HG02885 (cell line): ENCODE measurements at regions not wholly inside any gene's neighbourhood (a gene's known extent, or its start where the extent isn't known, plus 50 kb on each side); places are given as distances from the start of the nearest gene placed in this dataset.

Experiments used
- ATAC-seq: cut with Tn5 transposase; IDR thresholded peaks from one replicate; pipeline ENCODE4 v1.9.1; 2021; ENCODE audit warnings: mild to moderate bottlenecking; ENCODE audit not compliant: unreplicated experiment, poor library complexity

DNA sequence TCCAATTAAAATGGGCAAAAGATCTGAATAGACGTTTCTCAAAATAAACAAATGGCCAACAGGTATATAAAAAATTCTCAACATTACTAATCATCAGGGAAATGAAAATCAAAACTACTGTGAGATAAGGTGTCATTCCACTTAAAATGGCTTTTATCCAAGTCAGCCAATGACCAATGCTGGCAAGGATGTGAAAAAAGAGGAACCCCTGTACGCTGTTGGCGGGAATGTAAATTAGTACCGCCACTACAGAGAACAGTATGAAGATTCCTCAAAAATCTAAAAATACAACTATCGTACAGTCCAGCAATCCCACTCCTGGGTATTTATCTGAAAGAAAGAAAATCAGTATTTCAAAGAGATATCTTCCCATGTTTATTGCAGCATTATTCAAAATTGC is 176.9 kb upstream of the STT3B start:
- ATAC-seq: no peak

DNA sequence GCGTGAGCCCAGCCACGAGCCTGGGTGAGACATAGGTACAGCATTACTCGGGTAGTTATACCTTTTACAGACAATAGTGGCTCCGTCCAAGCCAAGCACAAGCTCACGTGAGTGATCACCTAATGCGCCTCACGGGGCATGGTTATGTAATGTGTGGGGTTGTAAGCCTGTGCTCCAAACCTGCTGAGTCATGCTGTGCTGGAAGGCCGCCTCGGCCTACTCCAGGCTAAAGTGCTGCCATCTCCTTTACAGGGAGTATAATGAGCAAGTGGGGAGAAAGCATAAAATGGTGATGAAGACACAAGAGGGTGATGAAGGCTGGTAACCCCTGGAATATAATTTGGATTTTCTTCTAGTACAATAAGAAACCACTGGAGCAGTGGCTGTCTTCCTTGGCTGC is 175.8 kb upstream of the STT3B start:
- ATAC-seq: no peak

DNA sequence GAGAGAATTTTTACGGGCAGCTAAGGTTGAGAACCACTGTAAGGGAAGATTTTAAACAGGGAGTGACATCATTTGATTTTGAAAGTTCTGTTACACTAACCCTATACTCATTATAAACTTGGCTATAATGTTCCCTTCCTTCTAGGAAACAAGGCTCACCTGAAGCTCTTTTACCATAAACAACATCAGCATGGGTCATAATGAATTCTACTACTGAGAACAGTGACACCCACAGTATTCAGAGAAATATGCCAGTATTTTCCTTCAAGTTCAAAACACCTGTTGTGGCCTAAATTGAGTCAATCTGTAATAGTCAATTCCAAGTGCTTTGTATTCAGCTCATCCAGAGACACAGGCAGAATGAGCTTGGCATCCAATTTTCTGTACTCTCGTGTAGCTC is 175.3 kb upstream of the STT3B start:
- ATAC-seq: no peak

DNA sequence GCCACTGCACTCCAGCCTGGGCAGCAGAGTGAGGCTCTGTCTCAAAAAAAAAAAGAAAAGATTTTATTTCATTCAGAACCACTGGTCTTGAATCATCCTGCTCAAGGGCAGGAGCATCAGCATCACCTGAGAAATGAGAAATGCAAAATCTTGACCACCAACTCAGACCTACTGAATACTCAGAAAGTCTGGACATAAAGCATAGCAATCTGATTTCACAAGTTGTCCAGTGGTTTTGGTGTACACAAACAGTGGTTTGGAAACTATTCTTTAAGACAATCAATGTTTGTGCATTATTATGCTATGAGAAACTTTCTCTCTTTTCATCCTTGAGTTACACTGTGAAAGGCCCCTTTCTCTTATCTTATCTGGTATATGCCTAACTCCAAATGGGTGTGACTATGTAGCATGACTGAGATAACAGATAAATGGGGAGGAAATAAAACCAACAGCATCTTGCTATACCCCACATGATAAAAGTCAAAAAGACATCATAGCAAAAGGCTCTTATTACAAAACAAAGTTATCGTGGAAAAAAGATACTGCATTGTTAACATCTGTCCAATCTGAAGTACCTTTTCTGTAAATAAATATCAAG is 174.2 kb upstream of the STT3B start:
- no peak for ATAC-seq

DNA sequence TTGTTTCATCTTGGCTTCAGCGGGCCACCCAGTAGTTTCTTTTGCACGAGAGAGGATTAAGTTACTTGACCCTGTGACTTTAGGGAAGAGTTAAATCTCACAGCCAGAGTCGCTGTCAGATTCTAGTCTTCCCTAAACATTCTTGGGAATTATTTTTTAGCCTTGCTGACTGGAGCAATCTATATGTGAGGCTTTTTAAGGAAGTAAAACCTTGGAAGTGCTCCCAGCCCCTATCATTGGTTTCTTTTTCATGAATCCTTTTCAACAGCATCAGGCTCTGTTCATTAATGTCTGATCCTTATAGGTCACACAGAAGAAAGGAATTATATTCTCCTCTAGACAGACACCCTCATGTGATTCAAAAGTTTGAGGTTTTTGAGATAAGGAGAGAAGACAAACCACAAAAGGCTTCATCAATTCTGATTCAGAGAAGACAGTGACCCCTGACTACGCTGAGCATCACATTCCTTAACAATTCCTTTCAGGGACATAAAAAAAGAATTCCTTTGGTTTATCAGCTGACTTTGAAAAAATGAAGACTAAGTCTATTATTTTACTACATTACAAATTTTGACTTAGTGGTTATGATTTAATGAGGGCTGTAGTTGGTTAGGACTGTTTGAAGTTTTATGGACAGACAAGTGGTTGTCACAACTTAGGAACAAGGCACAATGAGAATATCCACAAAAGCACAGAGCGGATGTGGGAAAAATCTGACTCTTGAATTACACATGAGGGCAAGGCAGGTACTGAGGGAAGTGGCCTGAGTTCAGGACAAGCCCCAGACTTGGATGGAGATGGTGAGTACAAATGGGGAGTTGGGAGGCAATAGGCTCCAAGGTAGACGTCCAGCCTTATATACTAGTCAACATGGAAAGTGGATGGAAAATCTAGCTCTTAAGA is 171.1 kb upstream of the STT3B start:
- no peak for ATAC-seq

DNA sequence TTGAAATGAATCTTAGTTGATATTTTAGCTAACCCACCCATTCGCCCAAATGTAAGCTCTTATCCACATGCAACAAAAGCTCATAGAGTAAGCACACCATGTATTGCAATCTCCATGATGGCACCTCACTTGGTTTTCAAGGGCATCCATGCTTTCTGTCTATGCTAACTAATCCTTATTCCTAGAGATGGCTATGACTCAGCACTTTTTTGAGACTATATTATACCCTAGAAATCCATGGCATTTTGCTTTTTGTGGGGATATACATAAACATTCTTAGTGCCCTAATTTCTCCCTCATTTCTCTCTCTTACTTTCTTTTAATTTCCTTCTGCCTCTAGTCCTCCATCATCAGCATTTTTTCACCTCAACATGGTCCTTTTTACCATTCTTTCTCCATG is 168.5 kb upstream of the STT3B start:
- ATAC-seq: no peak

DNA sequence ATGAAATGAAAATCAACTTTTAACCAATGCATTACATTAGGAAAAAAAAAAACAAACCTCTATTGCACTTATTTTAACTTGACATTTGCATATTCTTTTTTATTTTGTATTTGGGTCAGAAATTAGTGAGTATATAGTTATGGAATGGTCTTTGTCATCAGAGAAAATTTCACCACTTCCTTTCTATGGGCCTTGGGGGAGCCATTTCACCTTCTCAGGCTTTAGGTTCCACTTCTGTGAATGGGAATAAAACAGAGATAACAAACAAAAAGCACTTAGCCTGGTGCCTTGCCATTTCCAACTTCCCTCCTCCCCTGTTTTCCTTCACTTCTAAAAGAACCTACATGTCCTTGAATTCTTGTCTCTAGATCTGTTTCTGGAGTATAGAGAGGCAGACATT is 168.0 kb upstream of the STT3B start:
- no peak for ATAC-seq

DNA sequence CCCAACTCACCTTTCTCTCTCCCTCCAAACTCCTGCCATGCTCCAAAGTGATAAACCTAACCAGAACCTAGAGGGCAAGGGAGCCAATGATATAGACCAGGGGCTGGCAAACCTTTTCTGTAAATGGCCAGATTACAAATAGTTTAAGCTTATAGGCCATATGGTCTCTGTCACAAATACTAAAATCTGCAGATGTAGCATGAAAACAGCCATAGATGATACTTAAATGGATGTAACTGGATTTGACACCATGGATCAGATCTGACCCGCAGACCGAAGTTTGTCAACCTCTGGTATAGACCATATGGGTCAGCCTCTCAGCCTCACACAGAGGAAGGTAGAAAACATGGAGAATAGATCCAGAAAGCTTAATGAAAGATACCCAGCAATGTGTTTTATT is 165.2 kb upstream of the STT3B start:
- no peak for ATAC-seq

DNA sequence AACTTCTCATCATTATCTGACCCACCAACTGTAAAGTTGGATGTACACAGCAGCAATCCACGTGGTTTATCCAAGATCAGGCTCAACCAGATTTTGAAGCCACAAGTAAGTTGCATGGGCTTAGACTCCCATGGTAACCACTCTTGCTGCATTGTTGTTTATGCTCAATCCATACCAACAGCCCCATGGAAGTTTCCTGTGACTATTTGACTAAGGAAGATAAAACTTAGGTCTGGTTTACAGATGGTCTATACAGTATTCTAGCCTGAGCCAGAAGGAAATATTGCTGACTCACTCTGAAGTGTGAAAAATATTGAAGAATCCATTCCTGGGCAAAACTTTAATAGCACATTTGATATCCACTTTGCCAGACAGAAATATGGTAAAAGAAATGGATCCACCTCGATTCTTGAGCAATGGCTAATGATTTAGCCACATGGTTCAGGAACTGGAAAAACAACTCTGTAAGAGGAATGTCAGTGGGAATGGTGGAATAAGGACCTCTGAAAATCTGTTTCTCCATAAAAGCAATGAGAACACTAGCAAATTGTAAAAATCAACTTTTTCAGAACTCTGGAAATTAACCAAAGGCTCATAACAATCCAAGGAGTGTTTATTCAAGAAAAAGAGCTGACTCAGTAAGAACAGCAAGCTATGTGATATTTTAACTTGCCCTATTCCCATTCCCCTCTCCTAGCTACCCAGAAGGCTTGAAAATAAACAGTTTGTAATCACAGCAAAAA is 162.9 kb upstream of the STT3B start:
- ATAC-seq: no peak

DNA sequence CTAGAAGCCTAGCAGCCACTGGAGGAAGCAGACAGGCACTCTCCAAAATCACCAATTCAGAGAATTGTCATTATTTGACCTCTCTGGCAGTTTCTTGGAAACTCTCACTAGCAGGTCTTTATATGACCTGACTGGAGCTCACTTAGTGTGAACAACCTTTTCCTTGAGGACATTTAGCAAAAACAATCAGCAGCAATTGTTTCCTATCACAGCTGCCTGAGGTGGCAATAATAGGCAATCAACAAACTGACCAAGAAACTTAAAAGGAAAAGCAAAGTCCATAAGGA is 162.4 kb upstream of the STT3B start:
- ATAC-seq: no peak

DNA sequence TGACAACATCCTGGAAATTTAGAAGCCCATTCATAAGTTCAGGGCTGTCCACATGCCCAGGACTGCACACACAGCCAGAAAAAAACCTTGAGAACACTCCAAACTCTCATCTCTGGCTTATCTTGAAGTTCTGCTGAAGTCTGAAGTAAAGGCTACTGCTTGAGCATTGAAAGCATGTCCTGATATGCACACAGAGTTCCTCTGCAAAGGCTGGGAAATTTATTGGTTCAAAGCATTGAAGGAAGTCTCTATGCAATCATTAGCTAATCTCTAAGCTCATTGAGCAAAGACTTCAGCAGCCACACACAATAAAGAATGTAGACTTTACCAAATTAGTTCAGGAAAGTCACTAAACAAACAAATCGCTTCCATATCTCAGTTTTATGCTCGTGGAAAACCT is 162.0 kb upstream of the STT3B start:
- no peak for ATAC-seq

DNA sequence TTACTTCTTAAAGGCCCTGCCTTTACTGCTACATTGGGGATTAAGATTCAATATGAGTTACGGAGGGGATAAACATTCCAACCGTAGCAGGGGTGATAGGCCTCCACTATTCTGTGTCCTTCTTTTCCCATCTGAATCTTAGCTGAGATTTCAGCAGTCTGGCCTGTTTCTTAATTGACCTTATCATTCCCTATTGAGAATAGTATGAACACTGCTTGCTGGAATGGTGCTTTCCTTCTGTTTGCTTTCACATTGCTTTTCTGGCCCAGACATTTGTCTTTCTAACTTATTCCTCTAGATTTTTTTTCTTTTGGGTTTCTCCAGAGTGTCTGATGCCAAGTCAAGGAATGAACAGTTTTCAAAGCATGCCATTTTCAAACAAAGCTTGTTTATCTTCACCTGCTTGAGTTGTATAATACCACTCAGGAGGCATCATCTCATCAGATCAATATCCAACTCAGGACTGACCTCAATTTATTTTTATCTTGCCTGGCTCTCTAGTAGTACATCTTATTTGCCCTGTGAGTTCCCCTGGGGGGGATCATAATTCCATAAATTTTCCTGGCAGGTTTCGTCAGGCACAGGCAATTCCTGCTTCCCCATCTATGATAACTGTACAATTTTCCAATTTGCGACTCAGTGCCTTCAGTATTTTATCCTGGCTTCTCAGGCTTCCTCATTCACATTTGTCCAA is 161.1 kb upstream of the STT3B start:
- no peak for ATAC-seq

DNA sequence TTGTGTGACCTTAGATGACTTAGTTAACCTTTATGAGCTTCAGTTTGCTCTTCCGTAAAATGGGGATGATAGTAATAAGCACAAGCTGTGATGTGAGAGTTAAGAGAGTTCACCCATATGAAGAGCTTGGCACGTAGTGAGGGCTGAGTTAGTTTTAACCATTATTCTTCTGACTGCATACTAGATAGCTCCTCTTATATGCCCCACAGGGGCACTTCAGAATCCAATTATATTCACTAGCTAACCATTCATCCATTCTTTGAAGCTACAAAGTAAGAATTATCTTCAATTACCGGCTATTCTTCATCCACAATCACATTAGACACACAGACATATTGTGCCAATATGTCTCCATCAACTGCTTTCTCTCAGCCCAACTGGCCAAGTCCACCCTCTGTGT is 159.0 kb upstream of the STT3B start:
- ATAC-seq: no peak

DNA sequence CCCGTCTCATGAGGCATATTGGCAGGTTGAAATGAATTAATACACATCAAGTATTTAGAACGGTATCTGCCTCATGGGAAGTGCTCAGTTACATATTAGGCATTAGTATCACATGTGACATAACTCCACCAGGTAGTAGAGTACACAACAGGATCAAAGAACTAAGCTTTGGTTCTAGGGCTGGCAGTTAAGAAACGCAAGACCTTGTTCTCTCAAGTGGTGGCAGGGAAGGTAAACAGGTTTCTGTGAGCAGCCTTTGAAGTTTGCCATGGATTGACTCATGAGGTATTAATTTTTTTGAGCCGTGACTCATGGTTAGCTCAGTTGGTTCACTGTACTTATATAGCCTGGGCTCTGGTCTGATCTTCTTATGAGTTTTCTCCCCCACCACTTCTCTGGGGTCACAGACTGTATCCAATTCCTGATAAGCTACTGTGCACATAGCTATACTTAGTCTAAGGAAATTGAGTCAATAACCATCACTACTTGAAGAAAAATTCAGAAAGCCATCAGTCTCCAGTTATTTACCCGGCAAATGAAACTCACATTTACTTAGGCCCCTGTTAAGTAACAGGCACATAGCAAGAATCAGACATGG is 155.6 kb upstream of the STT3B start:
- no peak for ATAC-seq

DNA sequence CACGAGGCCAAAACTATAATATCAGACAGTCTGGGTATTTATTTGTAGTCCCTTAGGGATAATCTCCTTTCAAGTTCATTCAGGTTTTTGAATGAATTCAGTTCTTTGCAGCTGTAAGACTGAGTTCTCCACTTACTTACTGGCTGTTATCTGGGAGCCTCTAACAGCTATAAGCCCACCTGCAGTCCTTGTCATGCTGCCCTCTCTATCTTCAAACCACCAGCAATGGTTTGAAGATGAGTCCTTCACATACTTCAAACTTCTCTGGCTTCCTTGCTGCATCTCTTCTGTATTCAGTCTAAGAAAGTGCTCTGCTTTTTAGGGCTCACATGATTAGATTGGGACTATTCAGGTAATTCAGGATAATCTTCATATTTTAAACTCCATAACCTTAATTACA is 154.5 kb upstream of the STT3B start:
- no peak for ATAC-seq

DNA sequence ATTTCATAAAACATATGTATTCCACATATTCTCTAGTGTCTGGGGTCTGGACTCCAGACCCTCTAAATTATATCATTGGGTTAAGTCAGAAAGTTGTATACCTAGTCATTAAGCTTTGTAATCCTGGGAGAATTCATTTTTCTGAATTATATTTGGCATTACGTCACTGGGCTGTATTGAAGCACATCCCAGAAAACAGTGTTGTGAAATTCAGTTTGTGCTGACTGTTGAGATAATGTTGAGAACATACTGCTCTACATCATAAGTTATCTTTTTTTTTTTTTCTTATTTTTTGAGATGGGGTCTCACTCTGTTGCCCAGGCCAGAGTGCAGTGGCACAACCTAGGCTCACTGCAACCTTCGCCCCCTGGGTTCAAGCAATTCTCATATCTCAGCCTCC is 153.1 kb upstream of the STT3B start:
- no peak for ATAC-seq

DNA sequence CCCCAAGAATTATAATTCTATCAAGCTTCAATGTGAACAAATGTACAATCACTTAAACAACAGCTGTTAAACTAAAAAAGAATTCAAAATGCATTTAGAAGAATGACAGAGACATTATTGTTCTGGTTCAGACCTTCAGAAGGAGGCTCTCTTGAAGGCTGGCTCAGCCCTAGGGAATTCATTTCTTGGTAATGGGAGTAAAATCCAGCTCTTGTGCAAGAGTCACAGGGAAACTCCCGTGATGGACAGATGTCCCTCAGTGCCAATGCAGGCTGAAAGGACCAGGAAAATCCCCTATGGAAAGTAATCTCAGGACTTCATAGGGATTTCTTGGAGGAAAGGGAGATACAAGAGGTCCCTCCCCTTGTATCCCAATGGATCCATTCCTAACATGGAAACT is 149.9 kb upstream of the STT3B start:
- ATAC-seq: no peak

DNA sequence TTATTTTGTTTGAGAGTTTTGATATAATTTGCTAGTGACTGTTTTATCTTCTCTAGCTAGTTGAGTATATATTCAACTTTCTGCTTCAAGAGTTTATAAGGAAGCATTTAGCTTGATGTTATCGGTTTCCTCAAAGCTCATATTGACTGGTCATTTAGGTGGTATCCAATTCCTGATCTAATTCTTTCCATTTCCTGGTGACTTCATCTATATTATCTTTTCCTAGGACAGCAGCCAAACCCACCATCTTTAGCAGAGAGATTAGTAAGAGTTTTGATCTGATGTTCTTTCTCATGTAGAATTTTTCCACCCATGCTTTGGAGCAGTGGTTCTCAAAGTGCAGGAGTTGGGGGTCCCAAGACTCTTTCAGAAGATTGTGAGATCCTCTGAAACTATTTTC is 148.6 kb upstream of the STT3B start:
- ATAC-seq: no peak

DNA sequence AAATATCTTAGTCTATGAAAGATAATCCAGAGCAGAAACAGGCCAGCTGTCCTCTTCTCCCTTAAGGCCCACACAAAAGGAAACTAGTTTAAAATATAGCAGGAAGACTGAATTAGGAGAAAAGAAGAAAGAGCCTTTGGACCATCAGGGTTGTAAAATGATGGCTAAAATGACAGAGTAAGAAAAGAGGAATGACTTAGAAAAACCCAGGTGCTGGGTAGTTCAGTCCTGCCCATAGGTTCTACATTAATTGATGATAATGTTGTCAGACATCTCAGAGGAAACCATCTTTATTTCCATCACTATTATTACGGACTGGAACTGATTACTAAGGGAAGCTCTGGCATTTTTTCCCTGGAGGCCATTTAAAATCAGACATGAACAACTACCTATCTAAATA is 142.8 kb upstream of the STT3B start:
- ATAC-seq: no peak

DNA sequence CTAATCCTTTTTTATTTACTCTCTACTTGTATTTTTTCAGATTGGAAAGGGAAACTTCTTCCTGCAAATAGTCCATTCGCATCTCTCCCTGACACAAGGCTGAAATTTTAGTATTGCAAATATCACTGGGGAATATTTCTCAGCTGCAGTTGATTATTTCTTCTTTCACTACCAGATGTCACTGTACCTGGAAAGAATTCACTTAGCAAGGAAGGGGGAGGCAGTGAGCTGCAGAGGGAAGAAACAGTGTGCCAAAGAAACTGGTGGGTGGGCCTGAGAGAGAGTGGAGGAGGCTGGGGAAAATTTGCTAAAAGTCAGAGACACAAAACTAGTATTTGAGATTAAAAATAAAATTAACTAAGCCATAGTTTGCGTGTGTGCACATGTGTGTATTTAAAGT is 142.3 kb upstream of the STT3B start:
- ATAC-seq: no peak

DNA sequence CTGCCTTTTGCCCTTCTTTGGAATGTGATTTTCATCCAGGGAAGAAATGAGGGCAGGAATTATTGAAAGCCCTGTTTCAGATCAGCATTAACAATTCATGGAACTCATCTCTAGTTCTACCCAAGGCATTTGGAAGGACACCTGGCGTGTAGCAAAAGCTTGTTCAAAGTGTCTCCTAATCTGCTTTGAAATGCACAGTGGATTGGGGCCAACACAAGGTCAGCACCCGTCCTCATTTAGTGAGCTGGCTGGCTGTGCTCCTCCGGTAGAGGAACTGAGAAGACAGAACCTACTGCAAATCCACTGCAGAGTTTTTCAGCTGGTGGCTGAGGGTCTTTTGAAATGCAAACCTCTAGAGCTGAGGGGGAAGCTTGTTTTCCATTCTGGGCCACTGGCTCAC is 141.6 kb upstream of the STT3B start:
- ATAC-seq: peak; percentile 51
